Tibial nerve (tissue), 4 donors: ENCODE measurements at regions not wholly inside any gene's neighbourhood (a gene's known extent, or its start where the extent isn't known, plus 50 kb on each side); places are given as distances from the start of the nearest gene placed in this dataset.

Experiments
- DNase-seq, 2 donors: peaks; one replicate each; pipeline ENCODE4 v3.0.0-alpha.2; 2019; ENCODE audit warnings: low spot score in 2 of 2
- H3K27ac ChIP-seq, 4 donors: fragments of 200-600 bp; sonication (generic) in 3 of 4; one replicate each; pipeline ENCODE4 v1.5.1; 2017 to 2019; ENCODE audit warnings: mild to moderate bottlenecking in 1 of 4
- H3K27me3 ChIP-seq, 2 donors: fragments of 200-600 bp; sonication (generic) in 1 of 2; one replicate each; pipeline versions ENCODE4 v1.5.1 to v1.6.0; 2017 to 2019
- H3K36me3 ChIP-seq, 3 donors: fragments of 200-600 bp; sonication (generic); one replicate each; pipeline ENCODE4 v1.5.1; 2018 to 2019
- H3K4me1 ChIP-seq, 4 donors: fragments of 200-600 bp; sonication (generic) in 3 of 4; one replicate each; pipeline ENCODE4 v1.5.1; 2017 to 2019
- H3K4me3 ChIP-seq, 4 donors: fragments of 200-600 bp; sonication (generic) in 3 of 4; one replicate each; pipeline ENCODE4 v1.5.1; 2017 to 2019; ENCODE audit warnings: mild to moderate bottlenecking in 1 of 4, moderate library complexity in 1 of 4
- H3K9me3 ChIP-seq, 4 donors: fragments of 200-600 bp; sonication (generic) in 3 of 4; one replicate each; pipeline ENCODE4 v1.5.1; 2017 to 2019
- EP300 ChIP-seq, 2 donors: sonication (generic); formaldehyde crosslinking; IDR thresholded peaks; one replicate each; pipeline ENCODE4 v1.6.1; 2017; ENCODE audit warnings: antibody characterized with exemption in 2 of 2, mild to moderate bottlenecking in 1 of 2
- POLR2A ChIP-seq, 2 donors: fragments of 450-650 bp; IDR thresholded peaks; one replicate each; pipeline ENCODE4 v1.6.1; 2017; ENCODE audit warnings: antibody characterized with exemption in 2 of 2, mild to moderate bottlenecking in 2 of 2, moderate library complexity in 2 of 2
- WGBS, 2 donors: methylation state at CpG; one replicate each; pipeline ENCODE4 v1.1.5; 2018; 5-methylcytosine and 5-hydroxymethylcytosine counted together
- TF ChIP-seq, protein P1 (sequence below), 5 experiments: fragments of 200-600 bp in 3 of 5; fragments of 450-650 bp in 2 of 5; sonication (generic) in 3 of 5; IDR thresholded peaks; one replicate each; pipeline ENCODE4 v1.5.1; 2016 to 2019; ENCODE audit warnings: antibody characterized with exemption in 5 of 5, mild to moderate bottlenecking in 3 of 5, moderate library complexity in 2 of 5

GRCh38 chr4:162510937-162511336 lies 347.1 kb upstream of the FSTL5 start:
- Histone ChIP-seq H3K36me3 (no peaks in the 10 kb centered on the region), H3K27ac (no peak overlapping the region), H3K27me3 (no peaks in the 10 kb centered on the region), H3K4me1 (no peaks in the 10 kb centered on the region), H3K4me3 (no peak overlapping the region), H3K9me3 (no peaks in the 10 kb centered on the region)
- 85 to 93% methylated on average over 3 of the region's 3 CpGs for WGBS, 2 donors
- no peak for TF ChIP-seq POLR2A (IDR thresholded peaks at IDR 0.05)
- no peak for TF ChIP-seq EP300 (IDR thresholded peaks at IDR 0.05)
- TF ChIP-seq, protein P1, sequence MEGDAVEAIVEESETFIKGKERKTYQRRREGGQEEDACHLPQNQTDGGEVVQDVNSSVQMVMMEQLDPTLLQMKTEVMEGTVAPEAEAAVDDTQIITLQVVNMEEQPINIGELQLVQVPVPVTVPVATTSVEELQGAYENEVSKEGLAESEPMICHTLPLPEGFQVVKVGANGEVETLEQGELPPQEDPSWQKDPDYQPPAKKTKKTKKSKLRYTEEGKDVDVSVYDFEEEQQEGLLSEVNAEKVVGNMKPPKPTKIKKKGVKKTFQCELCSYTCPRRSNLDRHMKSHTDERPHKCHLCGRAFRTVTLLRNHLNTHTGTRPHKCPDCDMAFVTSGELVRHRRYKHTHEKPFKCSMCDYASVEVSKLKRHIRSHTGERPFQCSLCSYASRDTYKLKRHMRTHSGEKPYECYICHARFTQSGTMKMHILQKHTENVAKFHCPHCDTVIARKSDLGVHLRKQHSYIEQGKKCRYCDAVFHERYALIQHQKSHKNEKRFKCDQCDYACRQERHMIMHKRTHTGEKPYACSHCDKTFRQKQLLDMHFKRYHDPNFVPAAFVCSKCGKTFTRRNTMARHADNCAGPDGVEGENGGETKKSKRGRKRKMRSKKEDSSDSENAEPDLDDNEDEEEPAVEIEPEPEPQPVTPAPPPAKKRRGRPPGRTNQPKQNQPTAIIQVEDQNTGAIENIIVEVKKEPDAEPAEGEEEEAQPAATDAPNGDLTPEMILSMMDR (IDR thresholded peaks at IDR 0.05): no peak
- no peak for DNase-seq

DNA sequence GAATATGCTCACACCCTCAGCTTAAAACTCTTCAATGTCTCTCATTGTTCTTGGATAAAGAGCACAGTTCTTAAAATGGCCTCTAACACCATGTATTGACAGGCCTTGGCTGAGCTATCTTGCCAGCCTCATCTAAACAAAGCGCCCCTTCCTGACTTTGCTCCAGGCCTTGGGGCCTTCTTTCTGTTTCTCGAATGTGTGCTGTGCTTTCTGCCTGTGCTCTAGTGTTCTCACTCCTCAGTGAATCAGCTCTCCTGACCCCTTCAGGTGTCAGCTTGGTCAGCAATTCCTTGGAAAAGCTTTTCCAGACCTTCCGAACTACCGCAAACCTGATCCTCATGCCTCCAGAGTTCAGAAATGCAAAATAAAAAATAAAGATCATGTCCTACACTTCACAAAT lies 346.3 kb upstream of the FSTL5 start:
- no peak for DNase-seq
- no peaks in the 10 kb centered on the region for H3K27me3 ChIP-seq
- TF ChIP-seq EP300 (IDR thresholded peaks at IDR 0.05) (no peak), POLR2A (IDR thresholded peaks at IDR 0.05) (no peak)
- TF ChIP-seq, protein P1 (IDR thresholded peaks at IDR 0.05): no peak
- 76 to 81% methylated on average over 4 of the region's 4 CpGs for WGBS, 2 donors
- no peak overlapping the region for H3K27ac ChIP-seq
- no peaks in the 10 kb centered on the region for H3K9me3 ChIP-seq
- no peak overlapping the region for H3K4me3 ChIP-seq
- no peaks in the 10 kb centered on the region for H3K36me3 ChIP-seq
- H3K4me1 ChIP-seq: no peaks in the 10 kb centered on the region

DNA sequence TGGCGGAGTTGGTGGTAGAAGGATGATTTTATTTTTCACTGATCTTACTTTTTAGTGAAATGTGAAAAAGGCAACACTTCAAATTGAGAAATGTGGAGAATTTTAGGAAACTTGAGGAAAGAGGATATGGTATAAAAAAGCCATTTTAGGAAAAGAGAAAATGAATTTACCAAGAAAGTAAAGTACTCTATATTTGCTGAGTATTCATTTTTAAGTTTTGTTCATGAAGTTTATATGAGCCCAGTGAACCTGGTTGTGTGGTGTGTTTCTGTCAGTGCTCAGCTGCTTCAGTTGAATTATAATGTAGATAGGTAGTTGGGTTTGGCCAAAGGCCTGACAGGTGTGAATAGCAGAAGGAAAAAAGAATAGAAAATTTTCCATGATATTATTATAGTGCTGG lies 345.5 kb upstream of the FSTL5 start:
- Histone ChIP-seq H3K27ac (no peak overlapping the region), H3K4me3 (no peak overlapping the region), H3K4me1 (no peaks in the 10 kb centered on the region), H3K36me3 (no peaks in the 10 kb centered on the region), H3K9me3 (no peaks in the 10 kb centered on the region), H3K27me3 (no peaks in the 10 kb centered on the region)
- WGBS, 2 donors: 100% methylated on average over 1 of the region's 1 CpG
- TF ChIP-seq, protein P1 (IDR thresholded peaks at IDR 0.05): no peak
- TF ChIP-seq EP300 (IDR thresholded peaks at IDR 0.05) (no peak), POLR2A (IDR thresholded peaks at IDR 0.05) (no peak)
- no peak for DNase-seq

- Histone ChIP-seq H3K4me1 (no peaks in the 10 kb centered on the region), H3K27ac (no peak overlapping the region), H3K36me3 (no peaks in the 10 kb centered on the region), H3K27me3 (no peaks in the 10 kb centered on the region), H3K4me3 (no peak overlapping the region), H3K9me3 (no peaks in the 10 kb centered on the region)
- WGBS, 2 donors: 61 to 78% methylated on average over 2 of the region's 2 CpGs
- DNase-seq: no peak
- TF ChIP-seq, protein P1 (IDR thresholded peaks at IDR 0.05): no peak
- TF ChIP-seq EP300 (IDR thresholded peaks at IDR 0.05): no peak
- TF ChIP-seq POLR2A (IDR thresholded peaks at IDR 0.05): no peak
These were observed 342.5 kb upstream of the FSTL5 start for GRCh38 chr4:162506253-162506652.

DNA sequence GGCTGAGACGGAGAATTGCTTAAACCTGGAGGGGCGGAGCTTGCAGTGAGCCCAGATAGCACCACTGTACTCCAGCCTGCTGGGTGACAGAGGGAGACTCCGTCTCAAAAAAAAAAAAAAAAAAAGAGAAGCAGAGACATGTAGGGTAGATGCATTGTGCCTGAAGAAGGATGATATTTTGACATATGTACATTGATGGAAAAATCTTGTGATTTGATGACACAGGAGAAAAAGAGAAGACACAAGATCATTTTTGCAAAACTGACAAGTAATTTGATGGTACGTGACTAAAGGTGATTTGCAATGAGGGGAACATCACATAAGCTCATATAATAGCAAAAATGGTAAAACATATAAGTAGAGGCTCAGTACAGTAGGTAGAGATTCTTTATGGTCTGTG lies 340.1 kb upstream of the FSTL5 start:
- no peak overlapping the region for H3K27ac ChIP-seq
- H3K4me3 ChIP-seq: no peak overlapping the region
- 93% methylated on average over 4 of the region's 4 CpGs for whole genome bisulfite sequencing, 2 donors
- H3K27me3 ChIP-seq: no peaks in the 10 kb centered on the region
- TF ChIP-seq, protein P1 (IDR thresholded peaks at IDR 0.05): no peak
- no peak for TF ChIP-seq POLR2A (IDR thresholded peaks at IDR 0.05)
- TF ChIP-seq EP300 (IDR thresholded peaks at IDR 0.05): no peak
- no peak for DNase-seq
- no peaks in the 10 kb centered on the region for H3K9me3 ChIP-seq
- no peaks in the 10 kb centered on the region for H3K4me1 ChIP-seq
- H3K36me3 ChIP-seq: no peaks in the 10 kb centered on the region
